A549 (cell line): ENCODE measurements at regions not wholly inside any gene's neighbourhood (a gene's known extent, or its start where the extent isn't known, plus 50 kb on each side); places are given as distances from the start of the nearest gene placed in this dataset.

ENCODE experiments used
- ATAC-seq, 2 experiments: fragments of 200-7000 bp in 1 of 2; fragments of >200 bp in 1 of 2; cut with Nextera tagmentation in 1 of 2; cut with Tn5 transposase in 1 of 2; 3 replicates each; pipeline versions ENCODE4 v1.8.0 to v1.9.1; 2018 to 2020; ENCODE audit warnings: mild to moderate bottlenecking in 1 of 2, moderate library complexity in 1 of 2
- CTCF ChIA-PET: fragments of 300-600 bp; sonication (Branson Sonifier 250); formaldehyde crosslinking; extraction: SDS; loops from one replicate; lab custom pipeline; 2021; ENCODE audit warnings: antibody characterized with exemption, inconsistent platforms; lab: Yijun Ruan, JAX
- POLR2A ChIA-PET: fragments of 350-600 bp; formaldehyde crosslinking; extraction: SDS; loops from one replicate; lab custom pipeline; 2021; ENCODE audit warnings: antibody characterized with exemption, inconsistent platforms; lab: Yijun Ruan, JAX
- DNase-seq, 2 experiments: peaks; one replicate each; pipeline versions ENCODE4 v3.0.0 to v3.0.0-alpha.2; 2011 to 2016; ENCODE audit warnings: low read depth in 1 of 2, low spot score in 1 of 2
- FAIRE-seq: peaks from 2 replicates; lab custom pipeline; 2011; peaks lifted over from hg19 to GRCh38; lab: Jason Lieb, UNC
- H3K27ac ChIP-seq, 2 experiments: fragments of >200 bp; sonication (Bioruptor Twin); formaldehyde crosslinking; 3 replicates each; pipeline ENCODE4 v1.5.1; 2016 to 2017
- H3K4me1 ChIP-seq: fragments of >200 bp; sonication (Bioruptor Twin); formaldehyde crosslinking; 3 replicates; pipeline ENCODE4 v1.6.1; 2016
- H3K4me2 ChIP-seq: fragments of >200 bp; sonication (Bioruptor Twin); formaldehyde crosslinking; 3 replicates; pipeline ENCODE4 v1.6.1; 2016
- H3K4me3 ChIP-seq: fragments of >200 bp; sonication (Bioruptor Twin); formaldehyde crosslinking; 3 replicates; pipeline ENCODE4 v1.5.1; 2016
- H3K9me3 ChIP-seq: fragments of >200 bp; sonication (Bioruptor Twin); formaldehyde crosslinking; 3 replicates; pipeline ENCODE4 v1.6.1; 2016
- CEBPB ChIP-seq, 2 experiments: fragments of >200 bp in 1 of 2; sonication (Bioruptor Twin) in 1 of 2; formaldehyde crosslinking in 1 of 2; IDR thresholded peaks; 2 replicates each; pipeline ENCODE4 v1.6.1; 2012 to 2016
- EHF ChIP-seq: fragments of 250-450 bp; sonication (Bioruptor Pico); IDR thresholded peaks from 2 replicates; pipeline ENCODE4 v1.5.0; 2020; ENCODE audit warnings: mild to moderate bottlenecking
- EHMT2 ChIP-seq: fragments of 200-600 bp; sonication (generic); IDR thresholded peaks from 2 replicates; pipeline ENCODE4 v1.6.1; 2016; ENCODE audit warnings: antibody characterized with exemption, low read depth, mild to moderate bottlenecking, moderate library complexity
- ESRRA ChIP-seq: fragments of 150-350 bp; IDR thresholded peaks from 2 replicates; pipeline ENCODE4 v1.6.1; 2014; ENCODE audit warnings: mild to moderate bottlenecking, low read length, borderline replicate concordance
- FOSL2 ChIP-seq, 2 experiments: fragments of 450-650 bp in 1 of 2; fragments of >200 bp in 1 of 2; sonication (Bioruptor Twin) in 1 of 2; formaldehyde crosslinking; IDR thresholded peaks; 2 replicates each; pipeline versions ENCODE4 v1.5.0 to v1.6.1; 2016 to 2020; ENCODE audit warnings: mild to moderate bottlenecking in 1 of 2, moderate library complexity in 1 of 2
- FOXS1 ChIP-seq: fragments of 250-450 bp; sonication (Bioruptor Pico); IDR thresholded peaks from 2 replicates; pipeline ENCODE4 v1.5.0; 2020; ENCODE audit warnings: mild to moderate bottlenecking, moderate library complexity
- HDAC2 ChIP-seq: fragments of 200-600 bp; sonication (generic); IDR thresholded peaks from 2 replicates; pipeline ENCODE4 v1.6.1; 2016
- HEYL ChIP-seq: fragments of 250-450 bp; sonication (Bioruptor Pico); IDR thresholded peaks from 2 replicates; pipeline ENCODE4 v1.8.0; 2021; ENCODE audit warnings: mild to moderate bottlenecking, moderate library complexity
- KDM1A ChIP-seq: fragments of 200-600 bp; sonication (generic); IDR thresholded peaks from 2 replicates; pipeline ENCODE4 v1.6.1; 2016; ENCODE audit warnings: low read depth, mild to moderate bottlenecking
- KDM5A ChIP-seq: fragments of 200-600 bp; sonication (generic); IDR thresholded peaks from 2 replicates; pipeline ENCODE4 v1.6.1; 2016; ENCODE audit warnings: antibody characterized with exemption, mild to moderate bottlenecking
- MAFK ChIP-seq: fragments of 450-650 bp; IDR thresholded peaks from 2 replicates; pipeline ENCODE4 v1.6.1; 2014; ENCODE audit not compliant: partially characterized antibody
- MAZ ChIP-seq: fragments of 150-350 bp; IDR thresholded peaks from 2 replicates; pipeline ENCODE4 v1.6.1; 2014; ENCODE audit warnings: antibody characterized with exemption, low read depth, low read length, borderline replicate concordance
- NFE2L2 ChIP-seq: fragments of 150-350 bp; conservative IDR thresholded peaks from 2 replicates; pipeline ENCODE4 v1.6.1; 2014; ENCODE audit warnings: low read length
- NPAS2 ChIP-seq: fragments of 250-450 bp; sonication (Bioruptor Pico); IDR thresholded peaks from 2 replicates; pipeline ENCODE4 v1.8.0; 2022; ENCODE audit warnings: mild to moderate bottlenecking, moderate library complexity, borderline replicate concordance
- NR3C1 ChIP-seq: fragments of >200 bp; sonication (Bioruptor Twin); formaldehyde crosslinking; IDR thresholded peaks from 3 replicates; pipeline ENCODE4 v1.6.1; 2017
- PHF8 ChIP-seq: fragments of 200-600 bp; sonication (generic); IDR thresholded peaks from 2 replicates; pipeline ENCODE4 v1.6.1; 2016; ENCODE audit warnings: low read depth, mild to moderate bottlenecking, antibody characterized with exemption, moderate library complexity, borderline replicate concordance
- RAD21 ChIP-seq, 2 experiments: fragments of >200 bp in 1 of 2; sonication (Bioruptor Twin) in 1 of 2; formaldehyde crosslinking in 1 of 2; IDR thresholded peaks in 1 of 2; conservative IDR thresholded peaks in 1 of 2; 2 replicates in 1 of 2; 3 replicates in 1 of 2; pipeline ENCODE4 v1.6.1; 2012 to 2018; ENCODE audit warnings: inconsistent platforms in 1 of 2
- RARB ChIP-seq: fragments of 250-450 bp; sonication (Bioruptor Pico); IDR thresholded peaks from 2 replicates; pipeline ENCODE4 v1.8.0; 2021; ENCODE audit warnings: mild to moderate bottlenecking, moderate library complexity
- RCOR1 ChIP-seq: fragments of 150-350 bp; IDR thresholded peaks from 2 replicates; pipeline ENCODE4 v1.6.1; 2014; ENCODE audit warnings: antibody characterized with exemption, low read length, low read depth
- RNF2 ChIP-seq: fragments of 200-600 bp; sonication (generic); IDR thresholded peaks from 2 replicates; pipeline ENCODE4 v1.6.1; 2016; ENCODE audit warnings: low read depth, mild to moderate bottlenecking, antibody characterized with exemption, moderate library complexity, borderline replicate concordance
- SMC3 ChIP-seq: fragments of >200 bp; sonication (Bioruptor Twin); formaldehyde crosslinking; IDR thresholded peaks from 3 replicates; pipeline ENCODE4 v1.6.1; 2018; ENCODE audit warnings: inconsistent platforms
- SREBF2 ChIP-seq: fragments of 450-650 bp; IDR thresholded peaks from 2 replicates; pipeline ENCODE4 v1.6.1; 2014; ENCODE audit warnings: mild to moderate bottlenecking, moderate library complexity
- ZNF302 ChIP-seq: fragments of 250-450 bp; sonication (Bioruptor Pico); IDR thresholded peaks from 2 replicates; pipeline ENCODE4 v1.9.0; 2021; ENCODE audit warnings: inconsistent platforms, mild to moderate bottlenecking, moderate library complexity
- ZSCAN20 ChIP-seq: fragments of 250-450 bp; sonication (Bioruptor Pico); IDR thresholded peaks from 2 replicates; pipeline ENCODE4 v1.8.0; 2022; ENCODE audit warnings: mild to moderate bottlenecking, moderate library complexity
- WGBS: methylation state at CpG from one replicate; pipeline ENCODE4 v1.1.6; 2017; ENCODE audit errors: missing lambda C conversion rate; 5-methylcytosine and 5-hydroxymethylcytosine counted together
- TF ChIP-seq, protein P1 (sequence below): fragments of >200 bp; sonication (Bioruptor Twin); formaldehyde crosslinking; IDR thresholded peaks from 3 replicates; pipeline ENCODE4 v1.5.1; 2016
- TF ChIP-seq, protein P2 (sequence below): fragments of 200-600 bp; sonication (generic); IDR thresholded peaks from 2 replicates; pipeline ENCODE4 v1.6.1; 2016; ENCODE audit warnings: antibody characterized with exemption, mild to moderate bottlenecking, moderate library complexity
- TF ChIP-seq, protein P3 (sequence below): fragments of >200 bp; sonication (Bioruptor Twin); formaldehyde crosslinking; IDR thresholded peaks from 2 replicates; pipeline ENCODE4 v1.6.1; 2016
- TF ChIP-seq, protein P4 (sequence below): fragments of 450-650 bp; IDR thresholded peaks from 2 replicates; pipeline ENCODE4 v1.6.1; 2014; ENCODE audit warnings: antibody characterized with exemption

DNA sequence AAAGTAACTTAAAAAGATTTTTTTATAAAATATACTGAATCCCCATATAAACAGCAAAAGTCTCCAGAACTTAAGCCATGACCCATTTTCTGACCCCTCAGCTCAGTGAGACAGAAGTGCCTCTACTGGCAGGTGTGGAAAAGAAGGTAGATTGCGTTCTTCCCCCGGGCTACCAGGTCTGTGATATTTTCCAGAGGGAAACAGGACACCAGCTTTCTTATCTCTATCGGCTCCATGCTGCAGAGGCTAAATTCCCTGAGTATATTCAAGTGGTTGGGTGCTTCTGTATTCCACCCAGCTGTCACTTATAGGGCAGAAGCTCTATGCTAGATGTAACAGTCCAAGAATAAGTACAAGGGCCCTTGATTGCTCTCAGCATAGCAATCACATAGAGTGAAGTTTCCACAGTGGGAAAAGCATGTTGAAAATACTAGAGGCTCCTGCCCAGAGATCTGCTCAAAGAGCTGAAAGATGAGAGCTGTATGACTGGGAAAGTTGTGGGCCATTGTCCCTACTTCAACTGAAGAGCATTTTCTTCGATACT lies 687.3 kb downstream of the CDH11 start:
- Histone ChIP-seq H3K4me3 (no peak overlapping the region), H3K4me1 (no peaks in the 10 kb centered on the region), H3K4me2 (no peak overlapping the region), H3K9me3 (no peaks in the 10 kb centered on the region), H3K27ac (no peak overlapping the region)
- FAIRE-seq: no peak
- 6% methylated on average over 4 of the region's 4 CpGs for WGBS
- ATAC-seq: no peak
- ChIA-PET CTCF (interaction anchor here (1.1 kb wide), 1 partner anchor 20 kb away, joined by 3 read pairs; no protein-coding TSS in a partner anchor), POLR2A (no interaction called here)
- DNase-seq: no peak
- TF ChIP-seq FOSL2 (IDR thresholded peaks at IDR 0.05): no peak
- no peak for TF ChIP-seq FOSL2 (CRISPR knock-in tag; IDR thresholded peaks at IDR 0.05)
- no peak for TF ChIP-seq KDM1A
- TF ChIP-seq RCOR1: no peak
- no peak for TF ChIP-seq NPAS2
- no peak for TF ChIP-seq CEBPB (IDR thresholded peaks at IDR 0.05)
- no peak for TF ChIP-seq RARB (CRISPR knock-in tag)
- TF ChIP-seq MAZ: no peak
- TF ChIP-seq EHF: no peak
- TF ChIP-seq, protein P1, sequence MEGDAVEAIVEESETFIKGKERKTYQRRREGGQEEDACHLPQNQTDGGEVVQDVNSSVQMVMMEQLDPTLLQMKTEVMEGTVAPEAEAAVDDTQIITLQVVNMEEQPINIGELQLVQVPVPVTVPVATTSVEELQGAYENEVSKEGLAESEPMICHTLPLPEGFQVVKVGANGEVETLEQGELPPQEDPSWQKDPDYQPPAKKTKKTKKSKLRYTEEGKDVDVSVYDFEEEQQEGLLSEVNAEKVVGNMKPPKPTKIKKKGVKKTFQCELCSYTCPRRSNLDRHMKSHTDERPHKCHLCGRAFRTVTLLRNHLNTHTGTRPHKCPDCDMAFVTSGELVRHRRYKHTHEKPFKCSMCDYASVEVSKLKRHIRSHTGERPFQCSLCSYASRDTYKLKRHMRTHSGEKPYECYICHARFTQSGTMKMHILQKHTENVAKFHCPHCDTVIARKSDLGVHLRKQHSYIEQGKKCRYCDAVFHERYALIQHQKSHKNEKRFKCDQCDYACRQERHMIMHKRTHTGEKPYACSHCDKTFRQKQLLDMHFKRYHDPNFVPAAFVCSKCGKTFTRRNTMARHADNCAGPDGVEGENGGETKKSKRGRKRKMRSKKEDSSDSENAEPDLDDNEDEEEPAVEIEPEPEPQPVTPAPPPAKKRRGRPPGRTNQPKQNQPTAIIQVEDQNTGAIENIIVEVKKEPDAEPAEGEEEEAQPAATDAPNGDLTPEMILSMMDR: no peak
- no peak for TF ChIP-seq HDAC2
- TF ChIP-seq FOXS1 (CRISPR knock-in tag): no peak
- TF ChIP-seq HEYL (CRISPR knock-in tag): no peak
- TF ChIP-seq, protein P2, sequence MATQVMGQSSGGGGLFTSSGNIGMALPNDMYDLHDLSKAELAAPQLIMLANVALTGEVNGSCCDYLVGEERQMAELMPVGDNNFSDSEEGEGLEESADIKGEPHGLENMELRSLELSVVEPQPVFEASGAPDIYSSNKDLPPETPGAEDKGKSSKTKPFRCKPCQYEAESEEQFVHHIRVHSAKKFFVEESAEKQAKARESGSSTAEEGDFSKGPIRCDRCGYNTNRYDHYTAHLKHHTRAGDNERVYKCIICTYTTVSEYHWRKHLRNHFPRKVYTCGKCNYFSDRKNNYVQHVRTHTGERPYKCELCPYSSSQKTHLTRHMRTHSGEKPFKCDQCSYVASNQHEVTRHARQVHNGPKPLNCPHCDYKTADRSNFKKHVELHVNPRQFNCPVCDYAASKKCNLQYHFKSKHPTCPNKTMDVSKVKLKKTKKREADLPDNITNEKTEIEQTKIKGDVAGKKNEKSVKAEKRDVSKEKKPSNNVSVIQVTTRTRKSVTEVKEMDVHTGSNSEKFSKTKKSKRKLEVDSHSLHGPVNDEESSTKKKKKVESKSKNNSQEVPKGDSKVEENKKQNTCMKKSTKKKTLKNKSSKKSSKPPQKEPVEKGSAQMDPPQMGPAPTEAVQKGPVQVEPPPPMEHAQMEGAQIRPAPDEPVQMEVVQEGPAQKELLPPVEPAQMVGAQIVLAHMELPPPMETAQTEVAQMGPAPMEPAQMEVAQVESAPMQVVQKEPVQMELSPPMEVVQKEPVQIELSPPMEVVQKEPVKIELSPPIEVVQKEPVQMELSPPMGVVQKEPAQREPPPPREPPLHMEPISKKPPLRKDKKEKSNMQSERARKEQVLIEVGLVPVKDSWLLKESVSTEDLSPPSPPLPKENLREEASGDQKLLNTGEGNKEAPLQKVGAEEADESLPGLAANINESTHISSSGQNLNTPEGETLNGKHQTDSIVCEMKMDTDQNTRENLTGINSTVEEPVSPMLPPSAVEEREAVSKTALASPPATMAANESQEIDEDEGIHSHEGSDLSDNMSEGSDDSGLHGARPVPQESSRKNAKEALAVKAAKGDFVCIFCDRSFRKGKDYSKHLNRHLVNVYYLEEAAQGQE: no peak
- no peak for TF ChIP-seq NFE2L2
- TF ChIP-seq SREBF2: no peak
- TF ChIP-seq MAFK: no peak
- no peak for TF ChIP-seq RAD21 (conservative IDR thresholded peaks at IDR 0.05 in 1 of 2, IDR thresholded peaks at IDR 0.05 in 1 of 2)

DNA sequence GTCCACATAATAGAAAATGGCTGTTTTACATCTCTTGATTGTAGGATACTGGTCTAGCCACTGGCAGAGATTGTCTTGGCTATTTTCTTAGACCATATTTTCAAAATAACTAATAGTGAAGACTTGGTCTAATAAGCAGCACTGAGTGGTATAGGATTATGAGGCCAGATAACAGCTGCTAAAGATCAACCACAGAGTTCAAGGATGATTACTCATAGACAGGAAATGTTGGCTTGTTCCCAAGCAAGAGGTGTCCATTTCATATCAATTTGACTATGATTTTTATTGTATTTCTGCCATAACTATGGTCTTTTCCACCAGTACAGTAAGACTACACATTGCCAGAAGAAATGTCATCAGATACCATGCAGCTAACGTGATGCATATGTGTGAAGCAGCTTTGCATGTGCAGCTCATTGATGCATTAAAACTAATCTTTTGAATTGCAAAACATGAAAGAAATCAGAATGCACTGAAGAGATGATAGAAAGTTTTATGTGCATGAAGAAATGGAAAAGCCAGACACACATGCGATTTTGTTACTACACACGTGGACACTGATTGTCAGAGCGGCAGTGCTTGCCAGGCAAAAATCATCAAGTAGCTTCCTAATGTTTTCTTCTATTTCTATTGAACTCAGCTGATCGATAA lies 693.3 kb downstream of the CDH11 start:
- Histone ChIP-seq H3K4me1 (no peaks in the 10 kb centered on the region), H3K9me3 (no peaks in the 10 kb centered on the region), H3K4me3 (no peak overlapping the region), H3K27ac (no peak overlapping the region), H3K4me2 (no peak overlapping the region)
- no peak for ATAC-seq
- ChIA-PET CTCF (no interaction called here), POLR2A (no interaction called here)
- 35% methylated on average over 5 of the region's 5 CpGs for WGBS
- no peak for FAIRE-seq
- TF ChIP-seq PHF8 (no peak), KDM5A (no peak), ZSCAN20 (CRISPR knock-in tag) (no peak), HEYL (CRISPR knock-in tag) (no peak), EHMT2 (no peak), NR3C1 (no peak), RNF2 (no peak), ZNF302 (CRISPR knock-in tag) (no peak), ESRRA (no peak), SMC3 (no peak), NPAS2 (no peak)
- TF ChIP-seq, protein P3, sequence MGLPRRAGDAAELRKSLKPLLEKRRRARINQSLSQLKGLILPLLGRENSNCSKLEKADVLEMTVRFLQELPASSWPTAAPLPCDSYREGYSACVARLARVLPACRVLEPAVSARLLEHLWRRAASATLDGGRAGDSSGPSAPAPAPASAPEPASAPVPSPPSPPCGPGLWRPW: no peak
- TF ChIP-seq, protein P4, sequence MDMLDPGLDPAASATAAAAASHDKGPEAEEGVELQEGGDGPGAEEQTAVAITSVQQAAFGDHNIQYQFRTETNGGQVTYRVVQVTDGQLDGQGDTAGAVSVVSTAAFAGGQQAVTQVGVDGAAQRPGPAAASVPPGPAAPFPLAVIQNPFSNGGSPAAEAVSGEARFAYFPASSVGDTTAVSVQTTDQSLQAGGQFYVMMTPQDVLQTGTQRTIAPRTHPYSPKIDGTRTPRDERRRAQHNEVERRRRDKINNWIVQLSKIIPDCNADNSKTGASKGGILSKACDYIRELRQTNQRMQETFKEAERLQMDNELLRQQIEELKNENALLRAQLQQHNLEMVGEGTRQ: no peak
- DNase-seq: no peak
